HCT116 (cell line): ENCODE measurements at regions not wholly inside any gene's neighbourhood (a gene's known extent, or its start where the extent isn't known, plus 50 kb on each side); places are given as distances from the start of the nearest gene placed in this dataset.

Experiments used
- ATAC-seq: fragments of 200-7000 bp; cut with Tn5 transposase; 2 replicates; pipeline ENCODE4 v1.9.1; 2020; ENCODE audit warnings: mild to moderate bottlenecking, moderate library complexity
- BruUV-seq: library from RNA; stranded (reverse); fragments of 400-500 nt; replicated peaks from 2 replicates; lab custom pipeline; 2021; lab: Mats Ljungman, UMichigan
- CTCF ChIA-PET: fragments of 300-600 bp; sonication (Branson Sonifier 250); formaldehyde crosslinking; loops from one replicate; lab custom pipeline; 2021; ENCODE audit warnings: antibody characterized with exemption; lab: Charles Lee
- POLR2A ChIA-PET: fragments of 300-600, 350-600 bp; sonication (Branson Sonifier 250); formaldehyde crosslinking; loops from one replicate; lab custom pipeline; 2021; ENCODE audit warnings: antibody characterized with exemption; lab: Charles Lee
- RAD21 ChIA-PET, 2 experiments: fragments of 300-600 bp; sonication (Branson Sonifier 250); formaldehyde crosslinking; loops; one replicate each; lab custom pipeline; 2023; ENCODE audit warnings: low total read pairs in 2 of 2; ENCODE audit not compliant: uncharacterized antibody in 2 of 2, unreplicated experiment in 2 of 2, low non-redundant PET in 1 of 2; lab: Charles Lee
- DNase-seq: peaks from one replicate; pipeline ENCODE4 v3.0.0-alpha.2; 2010; ENCODE audit warnings: low read depth, low spot score
- H2AFZ ChIP-seq: fragments of 200-600 bp; shearing (Covaris generic), sonication (generic); 2 replicates; pipeline ENCODE4 v1.6.1; 2017; ENCODE audit warnings: low read depth, mixed run types, mixed read lengths, antibody characterized with exemption, low read length; ENCODE audit not compliant: poor library complexity, severe bottlenecking
- H3K27ac ChIP-seq: 2 replicates; pipeline ENCODE4 v1.5.1; 2012; ENCODE audit warnings: low read depth, low read length
- H3K27me3 ChIP-seq: fragments of 200-600 bp; sonication (generic); 2 replicates; pipeline ENCODE4 v1.6.1; 2016; ENCODE audit warnings: mixed run types, low read length, mixed read lengths; ENCODE audit not compliant: insufficient read depth
- H3K36me3 ChIP-seq, 2 experiments: fragments of 200-500 bp in 1 of 2; fragments of 200-600 bp in 1 of 2; sonication (Bioruptor generic) in 1 of 2; sonication (generic) in 1 of 2; 2 replicates each; pipeline versions ENCODE4 v1.5.1 to v1.6.1; 2014 to 2016; ENCODE audit warnings: low read length in 2 of 2, inconsistent platforms in 1 of 2, mixed read lengths in 1 of 2, mixed run types in 1 of 2; ENCODE audit not compliant: insufficient read depth in 2 of 2, control insufficient read depth in 1 of 2
- H3K4me1 ChIP-seq, 2 experiments: fragments of 200-600 bp in 1 of 2; sonication (generic) in 1 of 2; 2 replicates each; pipeline versions ENCODE4 v1.5.1 to v1.6.1; 2012 to 2017; ENCODE audit warnings: low read length in 2 of 2, inconsistent platforms in 1 of 2, mild to moderate bottlenecking in 1 of 2, mixed read lengths in 1 of 2, mixed run types in 1 of 2, moderate library complexity in 1 of 2; ENCODE audit not compliant: insufficient read depth in 2 of 2, control insufficient read depth in 1 of 2
- H3K4me2 ChIP-seq: fragments of 200-600 bp; sonication (generic); 2 replicates; pipeline ENCODE4 v1.6.1; 2017; ENCODE audit warnings: mixed run types, low read length, mixed read lengths
- H3K4me3 ChIP-seq, 2 experiments: fragments of 200-600 bp in 1 of 2; sonication (generic) in 1 of 2; replicated peaks in 1 of 2; 2 replicates each; pipeline ENCODE4 v1.5.1; 2011 to 2016; ENCODE audit warnings: low read length in 2 of 2, control low read depth in 1 of 2, low read depth in 1 of 2, mild to moderate bottlenecking in 1 of 2, mixed read lengths in 1 of 2, mixed run types in 1 of 2
- H3K79me2 ChIP-seq: fragments of 200-600 bp; sonication (generic); 2 replicates; pipeline ENCODE4 v1.6.1; 2017; ENCODE audit warnings: mild to moderate bottlenecking, mixed run types, low read length, moderate library complexity, mixed read lengths; ENCODE audit not compliant: insufficient read depth
- H3K9ac ChIP-seq: fragments of 200-600 bp; sonication (generic); 2 replicates; pipeline ENCODE4 v1.6.1; 2016; ENCODE audit warnings: low read length, mixed read lengths
- H3K9me2 ChIP-seq: fragments of 200-600 bp; sonication (generic), shearing (Covaris generic); 2 replicates; pipeline ENCODE4 v1.6.1; 2017; ENCODE audit warnings: mixed run types, mild to moderate bottlenecking, moderate library complexity; ENCODE audit not compliant: insufficient read depth
- H3K9me3 ChIP-seq, 2 experiments: fragments of 200-500 bp in 1 of 2; fragments of 200-600 bp in 1 of 2; sonication (Bioruptor generic) in 1 of 2; sonication (generic) in 1 of 2; 2 replicates each; pipeline ENCODE4 v1.6.1; 2014 to 2017; ENCODE audit warnings: low read length in 2 of 2, mixed read lengths in 2 of 2, inconsistent platforms in 1 of 2, low read depth in 1 of 2, mild to moderate bottlenecking in 1 of 2, mixed run types in 1 of 2, moderate library complexity in 1 of 2; ENCODE audit not compliant: control insufficient read depth in 1 of 2, insufficient read depth in 1 of 2
- H4K20me1 ChIP-seq: fragments of 200-600 bp; sonication (generic), shearing (Covaris generic); 2 replicates; pipeline ENCODE4 v1.6.1; 2017; ENCODE audit warnings: mixed run types, mild to moderate bottlenecking, moderate library complexity; ENCODE audit not compliant: insufficient read depth
- POLR2AphosphoS5 ChIP-seq: IDR thresholded peaks from 2 replicates; pipeline ENCODE4 v1.6.1; 2011; ENCODE audit warnings: mild to moderate bottlenecking, low read depth, low read length, moderate library complexity
- RAD21 ChIP-seq: IDR thresholded peaks from 2 replicates; pipeline ENCODE4 v1.6.1; 2012; ENCODE audit warnings: low read depth, mild to moderate bottlenecking
- ZFX ChIP-seq: fragments of 450-650 bp; IDR thresholded peaks from 2 replicates; pipeline ENCODE4 v1.6.1; 2017
- ZNF274 ChIP-seq: fragments of 200-500 bp; sonication (Bioruptor generic); IDR thresholded peaks from 2 replicates; pipeline ENCODE4 v1.6.1; 2014; ENCODE audit warnings: mild to moderate bottlenecking, low read depth, low read length, inconsistent platforms
- intact Hi-C: fragments of 100-400 bp; cut with micrococcal nuclease; formaldehyde crosslinking; loops from 2 replicates; pipeline ENCODE4 v1.10.0; 2022
- TF ChIP-seq, protein P1 (sequence below): IDR thresholded peaks from 2 replicates; pipeline ENCODE4 v1.6.1; 2011; ENCODE audit warnings: mild to moderate bottlenecking, low read length, moderate library complexity; ENCODE audit not compliant: insufficient replicate concordance; ENCODE audit errors: extremely low read depth
- TF ChIP-seq, protein P2 (sequence below), 3 experiments: fragments of 200-600 bp in 1 of 3; sonication (generic) in 1 of 3; IDR thresholded peaks in 2 of 3; conservative IDR thresholded peaks in 1 of 3; 2 replicates each; pipeline ENCODE4 v1.5.1; 2012 to 2017; ENCODE audit warnings: low read depth in 2 of 3, low read length in 2 of 3, antibody characterized with exemption in 1 of 3, borderline replicate concordance in 1 of 3, control low read depth in 1 of 3, mild to moderate bottlenecking in 1 of 3, mixed read lengths in 1 of 3, mixed run types in 1 of 3, moderate library complexity in 1 of 3; ENCODE audit not compliant: insufficient read depth in 1 of 3

DNA sequence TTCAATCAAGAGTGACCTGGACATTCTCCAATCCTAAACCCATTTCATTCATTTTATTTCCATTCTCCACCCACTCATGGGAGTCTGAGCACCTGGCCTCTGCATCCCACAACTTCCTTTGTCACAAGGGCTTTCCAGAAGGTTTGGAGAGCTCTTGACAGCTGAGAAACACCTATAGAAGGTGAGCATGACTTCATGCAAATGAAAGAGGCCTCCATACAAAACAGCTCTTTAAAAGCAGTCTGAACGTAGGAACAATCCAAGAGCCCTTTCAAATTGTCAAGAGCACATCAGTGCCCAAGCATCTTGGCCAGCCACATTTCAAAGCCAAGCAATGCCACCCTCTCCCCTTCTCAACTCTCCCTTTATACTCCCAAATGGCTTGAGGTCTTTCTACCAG, 74.9 kb upstream of the RAP2C start:
- Histone ChIP-seq H3K4me2 (no peak overlapping the region), H2AFZ (no peak overlapping the region), H3K79me2 (no peaks in the 10 kb centered on the region), H3K27ac (no peak overlapping the region), H3K9me2 (no peaks in the 10 kb centered on the region), H3K4me1 (no peaks in the 10 kb centered on the region), H3K36me3 (no peaks in the 10 kb centered on the region), H3K9me3 (no peaks in the 10 kb centered on the region), H3K4me3 (no peak overlapping the region), H3K27me3 (no peaks in the 10 kb centered on the region), H4K20me1 (no peaks in the 10 kb centered on the region), H3K9ac (no peak overlapping the region)
- ChIA-PET CTCF (no interaction called here), RAD21 (no interaction called here), POLR2A (no interaction called here)
- no peak for TF ChIP-seq POLR2AphosphoS5
- TF ChIP-seq, protein P1, sequence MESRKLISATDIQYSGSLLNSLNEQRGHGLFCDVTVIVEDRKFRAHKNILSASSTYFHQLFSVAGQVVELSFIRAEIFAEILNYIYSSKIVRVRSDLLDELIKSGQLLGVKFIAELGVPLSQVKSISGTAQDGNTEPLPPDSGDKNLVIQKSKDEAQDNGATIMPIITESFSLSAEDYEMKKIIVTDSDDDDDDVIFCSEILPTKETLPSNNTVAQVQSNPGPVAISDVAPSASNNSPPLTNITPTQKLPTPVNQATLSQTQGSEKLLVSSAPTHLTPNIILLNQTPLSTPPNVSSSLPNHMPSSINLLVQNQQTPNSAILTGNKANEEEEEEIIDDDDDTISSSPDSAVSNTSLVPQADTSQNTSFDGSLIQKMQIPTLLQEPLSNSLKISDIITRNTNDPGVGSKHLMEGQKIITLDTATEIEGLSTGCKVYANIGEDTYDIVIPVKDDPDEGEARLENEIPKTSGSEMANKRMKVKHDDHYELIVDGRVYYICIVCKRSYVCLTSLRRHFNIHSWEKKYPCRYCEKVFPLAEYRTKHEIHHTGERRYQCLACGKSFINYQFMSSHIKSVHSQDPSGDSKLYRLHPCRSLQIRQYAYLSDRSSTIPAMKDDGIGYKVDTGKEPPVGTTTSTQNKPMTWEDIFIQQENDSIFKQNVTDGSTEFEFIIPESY = no peak
- no peak for TF ChIP-seq ZNF274
- DNase-seq (no peak), ATAC-seq (no peak)
- intact Hi-C loops = no loop called here
- BruUV-seq = no TSS peak

DNA sequence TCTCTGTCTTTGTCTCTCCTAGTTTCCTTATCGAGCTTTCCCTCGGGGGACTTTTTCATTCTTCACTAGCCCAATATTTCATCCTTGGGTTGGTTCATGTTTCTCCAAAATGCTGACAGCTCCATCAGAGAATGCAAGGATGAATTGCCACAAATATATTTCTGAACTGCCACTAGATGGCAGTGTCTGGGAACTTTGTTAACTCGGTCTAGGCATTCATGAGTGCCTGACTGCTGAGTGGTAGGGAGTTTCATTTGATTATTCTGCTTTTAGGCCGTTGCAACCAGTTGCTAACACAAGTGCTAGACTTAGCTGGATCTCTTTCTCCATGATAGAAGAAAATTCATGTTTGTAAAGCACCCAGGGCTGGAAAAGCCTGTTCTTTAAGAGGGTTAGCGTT, 73.5 kb upstream of the RAP2C start:
- Histone ChIP-seq H3K4me1 (no peaks in the 10 kb centered on the region), H3K4me3 (no peak overlapping the region), H3K9me2 (no peaks in the 10 kb centered on the region), H3K27me3 (no peaks in the 10 kb centered on the region), H3K9me3 (no peaks in the 10 kb centered on the region), H3K4me2 (no peak overlapping the region), H2AFZ (no peak overlapping the region), H4K20me1 (no peaks in the 10 kb centered on the region)
- peak; percentile 15 for DNase-seq
- RAD21 ChIA-PET = no interaction called here
- CTCF ChIA-PET = interaction anchor here (0.6 to 1.4 kb wide), 16 partner anchors 8 to 451 kb away, joined by 3 to 8 read pairs (median 3); no protein-coding TSS in a partner anchor
- POLR2A ChIA-PET = no interaction called here
- BruUV-seq = no TSS peak
- TF ChIP-seq ZFX (no peak), RAD21 (peak; percentile 49)
- TF ChIP-seq, protein P2, sequence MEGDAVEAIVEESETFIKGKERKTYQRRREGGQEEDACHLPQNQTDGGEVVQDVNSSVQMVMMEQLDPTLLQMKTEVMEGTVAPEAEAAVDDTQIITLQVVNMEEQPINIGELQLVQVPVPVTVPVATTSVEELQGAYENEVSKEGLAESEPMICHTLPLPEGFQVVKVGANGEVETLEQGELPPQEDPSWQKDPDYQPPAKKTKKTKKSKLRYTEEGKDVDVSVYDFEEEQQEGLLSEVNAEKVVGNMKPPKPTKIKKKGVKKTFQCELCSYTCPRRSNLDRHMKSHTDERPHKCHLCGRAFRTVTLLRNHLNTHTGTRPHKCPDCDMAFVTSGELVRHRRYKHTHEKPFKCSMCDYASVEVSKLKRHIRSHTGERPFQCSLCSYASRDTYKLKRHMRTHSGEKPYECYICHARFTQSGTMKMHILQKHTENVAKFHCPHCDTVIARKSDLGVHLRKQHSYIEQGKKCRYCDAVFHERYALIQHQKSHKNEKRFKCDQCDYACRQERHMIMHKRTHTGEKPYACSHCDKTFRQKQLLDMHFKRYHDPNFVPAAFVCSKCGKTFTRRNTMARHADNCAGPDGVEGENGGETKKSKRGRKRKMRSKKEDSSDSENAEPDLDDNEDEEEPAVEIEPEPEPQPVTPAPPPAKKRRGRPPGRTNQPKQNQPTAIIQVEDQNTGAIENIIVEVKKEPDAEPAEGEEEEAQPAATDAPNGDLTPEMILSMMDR (IDR thresholded peaks at IDR 0.05 in 2 of 3, conservative IDR thresholded peaks at IDR 0.05 in 1 of 3; ENCODE audit: borderline replicate concordance in 1 of 3, insufficient read depth in 1 of 3, low read depth in 2 of 3, low read length in 2 of 3) = peak; percentile 38 to 51 (median 43); a peak in 4 of 6 replicates
- TF ChIP-seq, all 23 proteins: peak for 2
- peak; percentile 67; the same call in 1 of the 2 replicates for ATAC-seq
- H3K9ac ChIP-seq = no peak overlapping the region
- H3K79me2 ChIP-seq = no peaks in the 10 kb centered on the region
- H3K27ac ChIP-seq = no peak overlapping the region
- intact Hi-C loops = loop anchor here (2.0 kb wide), 1 partner anchor 320 kb away; no protein-coding TSS in a partner anchor
- no peaks in the 10 kb centered on the region for H3K36me3 ChIP-seq
